IPS-18a (cell line): ENCODE measurements at regions not wholly inside any gene's neighbourhood (a gene's known extent, or its start where the extent isn't known, plus 50 kb on each side); places are given as distances from the start of the nearest gene placed in this dataset.
"Not testable (repeated sequence)": the region's sequence is repeated elsewhere in the genome, so short reads cannot be mapped to it uniquely, and the experiment has no call there.

Experiments
- H3K27ac ChIP-seq: one replicate; pipeline ENCODE4 v1.5.1; 2013; ENCODE audit warnings: low read length
- H3K27me3 ChIP-seq: one replicate; pipeline ENCODE4 v1.6.1; 2013; ENCODE audit warnings: mild to moderate bottlenecking, low read length; ENCODE audit not compliant: control insufficient read depth, insufficient read depth
- H3K36me3 ChIP-seq: one replicate; pipeline ENCODE4 v1.6.1; 2013; ENCODE audit warnings: low read depth, low read length; ENCODE audit not compliant: control insufficient read depth
- H3K4me1 ChIP-seq: one replicate; pipeline ENCODE4 v1.6.1; 2013; ENCODE audit warnings: low read depth, low read length; ENCODE audit not compliant: control insufficient read depth
- H3K4me3 ChIP-seq: one replicate; pipeline ENCODE4 v1.5.1; 2013; ENCODE audit warnings: low read length
- H3K9ac ChIP-seq: one replicate; pipeline ENCODE4 v1.6.1; 2013; ENCODE audit warnings: mild to moderate bottlenecking, low read length, moderate library complexity
- H3K9me3 ChIP-seq: one replicate; pipeline ENCODE4 v1.6.1; 2013; ENCODE audit warnings: low read depth, low read length; ENCODE audit not compliant: control insufficient read depth

DNA sequence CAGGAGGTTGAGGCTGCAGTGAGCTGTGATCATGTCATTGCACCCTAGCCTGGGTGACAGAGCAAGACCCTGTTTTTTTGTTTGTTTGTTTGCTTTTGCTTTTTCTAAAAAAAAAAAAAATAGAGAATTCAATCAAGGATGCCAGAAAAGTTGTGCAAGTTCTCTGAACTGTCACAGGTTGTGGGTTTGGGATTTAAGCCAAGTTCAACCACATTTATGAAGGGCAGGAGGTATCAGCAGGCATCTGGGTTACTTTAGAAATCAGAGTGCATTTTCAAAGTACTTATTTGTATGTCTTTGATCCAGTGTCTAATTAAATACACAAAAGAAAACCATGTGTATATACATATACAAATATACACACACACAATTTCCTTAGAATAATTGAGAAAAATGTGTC lies 151.2 kb upstream of the MINDY3 start:
- Histone ChIP-seq H3K36me3 (no peaks in the 10 kb centered on the region), H3K27me3 (no peaks in the 10 kb centered on the region), H3K4me3 (no peak overlapping the region), H3K9me3 (no peaks in the 10 kb centered on the region), H3K9ac (no peak overlapping the region), H3K4me1 (no peaks in the 10 kb centered on the region), H3K27ac (no peak overlapping the region)

DNA sequence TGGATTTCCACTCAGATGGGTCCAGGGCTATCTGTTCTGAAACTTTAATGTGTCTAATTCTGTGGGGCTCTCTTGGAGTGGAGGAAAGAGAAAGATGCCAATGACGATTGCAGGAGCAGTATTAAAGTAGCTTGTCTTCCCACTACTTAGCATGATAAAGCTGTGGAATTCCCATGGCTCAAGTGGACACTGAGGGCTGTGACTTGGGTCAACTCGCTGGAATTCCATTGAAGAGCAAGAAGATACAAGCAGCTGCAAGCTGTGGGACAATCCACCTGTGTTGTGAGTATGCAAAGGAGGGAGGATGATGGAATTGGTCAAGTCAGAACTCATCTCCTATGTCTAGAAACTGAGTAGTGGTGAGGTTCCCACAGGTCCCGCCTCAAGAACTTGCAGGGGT lies 154.2 kb upstream of the MINDY3 start:
- no peak overlapping the region for H3K9ac ChIP-seq
- no peaks in the 10 kb centered on the region for H3K36me3 ChIP-seq
- H3K27me3 ChIP-seq: no peaks in the 10 kb centered on the region
- H3K4me1 ChIP-seq: no peaks in the 10 kb centered on the region
- no peaks in the 10 kb centered on the region for H3K9me3 ChIP-seq
- no peak overlapping the region for H3K4me3 ChIP-seq
- H3K27ac ChIP-seq: no peak overlapping the region

DNA sequence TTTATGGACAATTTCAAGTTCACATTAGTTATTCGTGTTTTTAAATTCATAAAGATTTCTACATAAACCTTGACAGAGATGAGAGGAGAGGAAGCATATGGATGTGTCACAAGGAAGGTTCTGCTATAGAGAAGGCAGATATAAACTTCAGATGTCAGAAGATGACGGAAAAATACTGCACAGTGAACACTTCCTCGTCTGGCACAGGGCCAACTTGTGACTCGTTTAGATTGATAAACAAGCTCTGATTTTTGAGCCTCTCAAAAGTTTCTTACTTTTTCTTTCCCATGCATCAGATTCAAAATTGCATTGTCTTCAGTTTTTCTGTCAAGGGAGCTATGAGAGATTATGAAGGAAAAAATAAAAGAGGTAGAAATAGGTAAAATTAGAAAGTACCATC lies 156.4 kb upstream of the MINDY3 start:
- Histone ChIP-seq H3K9me3 (peaks cover 13% of the 10 kb centered on the region), H3K4me3 (no peak overlapping the region), H3K9ac (no peak overlapping the region), H3K4me1 (no peaks in the 10 kb centered on the region), H3K36me3 (no peaks in the 10 kb centered on the region), H3K27me3 (no peaks in the 10 kb centered on the region), H3K27ac (no peak overlapping the region)

DNA sequence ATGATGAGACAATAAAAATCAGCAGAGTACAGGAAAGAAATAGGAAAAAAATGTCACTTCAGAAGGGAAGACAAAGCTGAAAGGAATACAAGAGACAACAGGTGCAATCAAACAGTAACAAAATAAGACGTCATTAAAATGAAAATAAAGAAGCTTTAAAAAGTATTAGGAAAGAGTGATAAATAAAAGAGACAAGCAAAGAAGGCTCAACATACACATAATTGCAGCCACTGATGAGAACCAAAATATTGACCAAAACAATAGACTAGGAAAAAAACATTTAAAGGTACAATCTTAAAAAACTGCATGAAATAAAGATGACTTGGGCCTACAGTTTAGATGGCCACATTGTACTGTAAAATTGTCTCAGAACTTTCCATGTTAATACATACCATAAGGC lies 160.5 kb upstream of the MINDY3 start:
- no peak overlapping the region for H3K27ac ChIP-seq
- no peaks in the 10 kb centered on the region for H3K27me3 ChIP-seq
- H3K4me3 ChIP-seq: no peak overlapping the region
- no peaks in the 10 kb centered on the region for H3K36me3 ChIP-seq
- H3K4me1 ChIP-seq: no peaks in the 10 kb centered on the region
- no peak overlapping the region for H3K9ac ChIP-seq
- H3K9me3 ChIP-seq: peaks cover 13% of the 10 kb centered on the region

DNA sequence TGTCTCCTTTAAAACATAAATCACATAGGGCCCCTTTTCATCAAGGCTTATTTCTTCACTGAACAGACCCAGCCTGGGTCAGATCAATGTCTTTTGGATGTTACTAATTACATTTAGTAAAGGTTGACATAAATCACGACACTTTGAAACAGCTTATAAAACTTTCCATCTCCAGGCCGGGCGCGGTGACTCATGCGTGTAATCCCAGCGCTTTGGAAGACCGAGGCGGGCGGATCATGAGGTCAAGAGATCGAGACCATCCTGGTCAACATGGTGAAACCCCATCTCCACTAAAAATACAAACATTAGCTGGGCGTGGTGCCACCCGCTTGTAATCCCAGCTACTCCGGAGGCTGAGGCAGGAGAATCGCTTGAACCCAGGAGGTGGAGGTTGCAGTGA lies 166.5 kb upstream of the MINDY3 start:
- not testable (repeated sequence) for H3K36me3 ChIP-seq, H3K27ac ChIP-seq, H3K4me1 ChIP-seq, H3K27me3 ChIP-seq, H3K9ac ChIP-seq, H3K4me3 ChIP-seq, H3K9me3 ChIP-seq

DNA sequence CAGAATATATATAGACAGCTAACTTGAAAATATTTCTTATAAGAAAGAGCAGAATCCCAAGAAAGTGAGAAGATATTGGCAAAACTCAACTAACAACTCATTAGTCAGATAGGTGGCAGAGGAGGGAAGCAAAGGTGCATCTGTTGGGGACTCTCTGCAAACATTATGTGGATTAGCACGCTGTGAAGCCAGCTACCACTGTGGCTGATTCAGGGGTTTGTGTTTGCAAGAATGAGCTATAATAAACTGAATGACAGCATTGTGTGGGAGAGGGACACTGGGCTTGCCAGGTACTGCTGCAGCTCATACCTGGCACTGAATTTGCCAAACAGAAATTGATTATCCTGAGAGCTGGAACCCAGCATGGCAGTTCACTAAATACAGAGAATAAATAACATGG lies 170.3 kb upstream of the MINDY3 start:
- Histone ChIP-seq H3K9me3 (no peaks in the 10 kb centered on the region), H3K27me3 (no peaks in the 10 kb centered on the region)

DNA sequence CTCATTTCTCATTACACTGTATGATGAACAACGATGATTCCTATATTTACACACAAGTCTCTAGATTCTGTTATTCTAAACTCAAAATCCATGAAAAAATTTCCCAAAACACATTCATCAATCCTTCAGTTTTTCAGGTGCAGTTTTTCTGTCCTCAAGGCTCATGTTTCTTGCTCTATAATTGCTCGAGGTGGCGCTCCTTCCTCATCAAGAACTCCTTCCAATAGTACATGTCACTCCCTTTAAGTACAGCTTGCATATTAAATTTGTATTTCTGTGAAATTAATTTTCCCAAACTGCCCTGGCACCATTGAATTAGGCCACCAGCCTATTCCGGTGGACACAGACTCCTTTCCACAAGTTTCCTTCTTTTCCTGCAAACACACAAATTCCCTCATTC lies 188.7 kb upstream of the MINDY3 start:
- H3K27me3 ChIP-seq: no peaks in the 10 kb centered on the region
- H3K9ac ChIP-seq: no peak overlapping the region
- H3K9me3 ChIP-seq: no peaks in the 10 kb centered on the region
- no peak overlapping the region for H3K4me3 ChIP-seq
- no peaks in the 10 kb centered on the region for H3K36me3 ChIP-seq
- no peak overlapping the region for H3K27ac ChIP-seq
- no peaks in the 10 kb centered on the region for H3K4me1 ChIP-seq

More for the DNA sequence above, 170.3 kb upstream of the MINDY3 start:
- no peak overlapping the region for H3K4me3 ChIP-seq
- no peak overlapping the region for H3K27ac ChIP-seq
- H3K36me3 ChIP-seq: no peaks in the 10 kb centered on the region
- H3K4me1 ChIP-seq: no peaks in the 10 kb centered on the region
- no peak overlapping the region for H3K9ac ChIP-seq

DNA sequence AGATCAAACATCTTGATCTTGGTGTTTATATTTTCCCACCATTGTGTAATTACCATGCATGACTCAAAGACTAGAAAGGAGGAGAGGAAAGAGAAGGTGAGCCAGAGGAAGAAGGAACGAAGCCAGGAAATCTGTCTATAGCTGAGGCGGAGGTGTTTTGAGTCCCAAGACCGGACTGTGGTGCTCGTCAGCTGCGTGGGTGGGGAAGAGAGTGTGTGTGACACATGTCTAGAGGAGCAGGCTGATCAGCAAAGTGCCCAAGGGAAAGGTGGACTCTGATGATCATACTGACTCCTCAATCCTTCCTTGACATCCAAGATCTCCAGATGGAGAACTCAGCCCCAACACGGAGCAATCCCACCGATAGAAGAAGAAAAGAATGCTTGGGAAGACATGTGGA lies 189.5 kb upstream of the MINDY3 start:
- Histone ChIP-seq H3K9ac (no peak overlapping the region), H3K9me3 (no peaks in the 10 kb centered on the region), H3K27me3 (no peaks in the 10 kb centered on the region), H3K27ac (no peak overlapping the region), H3K4me1 (no peaks in the 10 kb centered on the region), H3K4me3 (no peak overlapping the region), H3K36me3 (no peaks in the 10 kb centered on the region)

DNA sequence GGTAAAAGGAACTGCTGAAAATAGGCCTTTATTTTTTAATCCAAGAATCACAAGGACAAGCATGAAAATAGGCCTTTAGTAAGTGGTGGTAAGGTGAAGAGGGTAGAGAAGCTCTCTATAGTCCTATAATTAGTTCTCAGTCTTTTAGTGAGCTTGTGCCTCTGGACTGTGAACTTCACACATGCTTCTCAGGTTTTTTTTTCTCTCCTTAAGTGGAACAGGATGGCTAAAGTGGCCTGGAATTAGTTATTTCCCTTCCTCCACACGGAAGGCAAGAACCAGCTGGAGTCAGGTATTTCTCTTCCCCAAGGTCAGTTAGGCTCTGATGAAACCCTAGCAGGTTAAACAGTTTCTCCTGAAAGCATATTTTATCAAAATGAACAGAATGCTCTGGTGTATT lies 203.0 kb upstream of the MINDY3 start:
- Histone ChIP-seq H3K27ac (no peak overlapping the region), H3K36me3 (no peaks in the 10 kb centered on the region), H3K4me1 (no peaks in the 10 kb centered on the region), H3K27me3 (no peaks in the 10 kb centered on the region), H3K9me3 (no peaks in the 10 kb centered on the region), H3K9ac (no peak overlapping the region), H3K4me3 (no peak overlapping the region)

DNA sequence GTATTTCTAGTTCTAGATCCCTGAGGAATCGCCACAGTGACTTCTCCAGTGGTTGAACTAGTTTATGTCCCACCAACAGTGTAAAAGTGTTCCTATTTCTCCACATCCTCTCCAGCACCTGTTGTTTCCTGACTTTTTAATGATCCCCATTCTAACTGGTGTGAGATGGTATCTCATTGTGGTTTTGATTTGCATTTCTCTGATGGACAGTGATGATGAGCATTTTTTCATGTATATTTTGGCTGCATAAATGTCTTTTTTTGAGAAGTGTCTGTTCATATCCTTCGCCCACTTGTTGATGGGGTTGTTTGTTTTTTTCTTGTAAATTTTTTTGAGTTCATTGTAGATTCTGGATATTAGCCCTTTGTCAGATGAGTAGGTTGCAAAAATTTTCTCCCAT lies 223.2 kb upstream of the MINDY3 start:
- H3K27ac ChIP-seq, H3K4me1 ChIP-seq, H3K27me3 ChIP-seq, H3K36me3 ChIP-seq, H3K4me3 ChIP-seq, H3K9ac ChIP-seq, H3K9me3 ChIP-seq: not testable (repeated sequence)

DNA sequence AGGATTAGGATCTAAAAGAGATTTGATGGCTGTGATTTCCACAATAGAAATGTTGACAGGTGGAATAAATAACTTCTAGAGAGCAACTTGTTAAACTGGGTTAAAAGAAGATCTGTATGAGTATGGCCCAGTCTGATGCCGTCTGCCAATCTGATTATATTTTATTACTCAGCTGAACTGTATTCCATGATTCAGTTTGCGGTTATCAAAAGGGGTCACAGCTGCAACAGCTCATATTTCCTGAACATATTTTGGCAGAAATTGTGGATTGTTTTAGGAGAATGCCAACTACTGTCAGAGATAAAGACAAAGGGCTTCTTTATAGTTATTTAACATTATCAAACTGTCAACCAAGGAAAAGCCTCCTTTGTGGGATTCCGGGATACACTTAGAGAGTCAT lies 244.8 kb upstream of the MINDY3 start:
- H3K9me3 ChIP-seq: no peaks in the 10 kb centered on the region

DNA sequence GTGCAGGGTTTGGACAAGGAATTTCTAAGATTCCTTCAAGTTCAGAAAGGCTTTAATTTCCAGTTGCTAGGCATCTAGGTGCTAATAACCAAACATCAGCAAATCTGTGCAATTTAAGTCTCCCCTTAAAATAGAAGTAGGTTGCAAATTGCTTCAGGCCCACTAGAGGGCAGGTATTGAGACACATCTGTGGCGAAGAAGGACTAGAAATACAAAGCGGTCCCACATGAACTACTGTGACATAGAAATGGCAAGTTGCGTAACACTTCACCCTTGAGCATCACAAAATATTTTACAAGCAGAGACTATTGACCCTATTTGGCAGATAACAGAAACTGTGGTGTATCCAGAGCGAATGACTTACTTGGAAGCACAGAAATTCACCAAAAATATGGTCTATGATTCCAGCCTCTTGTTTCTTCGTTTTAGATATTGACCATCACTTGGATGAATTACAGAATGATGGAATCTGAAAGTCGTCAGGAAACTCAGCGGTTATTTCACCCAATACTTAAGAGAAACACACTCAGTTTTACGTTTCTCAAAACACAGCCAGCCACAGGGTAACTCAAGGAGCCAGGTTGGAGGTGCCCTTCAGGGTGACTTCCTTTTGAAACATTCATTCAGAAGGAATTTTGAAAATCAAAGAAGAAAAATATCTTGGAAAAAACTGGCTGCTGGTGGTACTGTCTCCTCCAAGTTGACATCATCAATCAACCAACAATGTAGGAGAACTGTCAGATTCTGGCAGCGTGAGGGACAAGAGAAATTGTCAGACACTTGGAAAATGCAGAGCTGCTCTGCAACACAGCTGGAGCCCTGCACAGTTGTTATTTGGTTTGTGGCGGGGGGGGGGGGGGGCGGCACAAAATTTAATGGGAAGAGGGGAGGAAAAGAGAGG lies 256.3 kb upstream of the MINDY3 start:
- no peak overlapping the region for H3K9ac ChIP-seq
- H3K9me3 ChIP-seq: no peaks in the 10 kb centered on the region
- H3K4me1 ChIP-seq: no peaks in the 10 kb centered on the region
- H3K27me3 ChIP-seq: no peaks in the 10 kb centered on the region
- no peak overlapping the region for H3K4me3 ChIP-seq
- H3K36me3 ChIP-seq: no peaks in the 10 kb centered on the region
- H3K27ac ChIP-seq: no peak overlapping the region

More for the DNA sequence above, 244.8 kb upstream of the MINDY3 start:
- H3K27ac ChIP-seq: no peak overlapping the region
- H3K9ac ChIP-seq: no peak overlapping the region
- H3K27me3 ChIP-seq: no peaks in the 10 kb centered on the region
- no peaks in the 10 kb centered on the region for H3K4me1 ChIP-seq
- no peak overlapping the region for H3K4me3 ChIP-seq
- no peaks in the 10 kb centered on the region for H3K36me3 ChIP-seq
